ENCODE measurements at regions not wholly inside any gene's neighbourhood (a gene's known extent, or its start where the extent isn't known, plus 50 kb on each side); places are given as distances from the start of the nearest gene placed in this dataset.

- no peak for TF ChIP-seq CTCF (IDR thresholded peaks at IDR 0.05)
- TF ChIP-seq POLR2A (IDR thresholded peaks at IDR 0.05): no peak
These were observed 238.6 kb downstream of the NKX6-1 start for GRCh38 chr4:84260495-84260894.
